ENCODE measurements at regions not wholly inside any gene's neighbourhood (a gene's known extent, or its start where the extent isn't known, plus 50 kb on each side); places are given as distances from the start of the nearest gene placed in this dataset.
"Not testable (repeated sequence)": the region's sequence is repeated elsewhere in the genome, so short reads cannot be mapped to it uniquely, and the experiment has no call there.

DNA sequence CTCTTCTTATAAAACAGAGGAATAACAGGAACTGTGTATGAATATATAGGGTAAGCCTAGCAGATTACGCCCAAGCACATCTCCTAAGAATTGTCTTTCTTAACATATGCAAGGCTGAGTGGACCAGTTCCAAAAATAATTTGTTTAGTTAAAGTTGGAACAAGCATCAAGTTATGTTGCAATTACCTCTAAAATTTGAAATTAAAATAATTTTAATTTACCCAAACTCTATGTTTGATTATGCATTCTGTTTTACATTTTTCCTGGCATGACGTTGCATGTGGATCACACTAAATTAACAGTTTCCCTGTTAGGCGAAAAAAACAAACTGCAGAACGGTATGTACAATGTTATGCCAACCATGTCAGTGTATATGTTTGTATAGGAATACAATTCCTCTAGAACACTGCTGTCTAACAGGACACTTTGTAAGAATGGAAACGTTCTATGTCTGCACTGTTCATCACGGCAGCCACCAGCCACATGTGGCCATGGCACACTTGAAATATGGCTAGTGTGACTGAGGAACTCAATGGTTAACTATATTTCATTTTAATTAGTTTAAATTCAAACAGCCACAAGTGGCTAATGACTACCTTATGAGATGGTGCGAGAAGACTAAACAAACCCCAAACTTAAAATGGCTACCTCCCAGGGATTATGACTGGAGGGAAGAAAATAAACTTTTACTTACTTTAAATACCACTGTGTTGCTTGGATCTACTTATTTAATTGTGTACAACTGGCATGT lies 281.1 kb upstream of the KLF14 start:
- no peak for DNase-seq (ENCODE audit: low read depth, low spot score)

DNA sequence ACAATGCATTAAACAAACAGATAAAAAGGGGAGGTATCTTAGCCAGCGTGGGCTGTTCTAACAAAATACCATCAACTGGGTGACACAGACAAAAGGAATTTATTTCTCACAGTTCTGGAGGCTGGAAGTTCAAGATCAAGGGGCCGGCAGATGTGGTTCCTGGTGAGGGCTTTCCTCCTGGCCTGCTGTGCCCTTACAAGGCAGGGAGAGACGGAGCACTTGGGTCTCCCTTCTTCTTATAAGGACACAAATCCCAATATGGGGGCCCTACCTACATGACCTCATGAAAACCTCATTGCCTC lies 281.6 kb upstream of the KLF14 start:
- no peak for DNase-seq (ENCODE audit: low read depth, low spot score)

DNA sequence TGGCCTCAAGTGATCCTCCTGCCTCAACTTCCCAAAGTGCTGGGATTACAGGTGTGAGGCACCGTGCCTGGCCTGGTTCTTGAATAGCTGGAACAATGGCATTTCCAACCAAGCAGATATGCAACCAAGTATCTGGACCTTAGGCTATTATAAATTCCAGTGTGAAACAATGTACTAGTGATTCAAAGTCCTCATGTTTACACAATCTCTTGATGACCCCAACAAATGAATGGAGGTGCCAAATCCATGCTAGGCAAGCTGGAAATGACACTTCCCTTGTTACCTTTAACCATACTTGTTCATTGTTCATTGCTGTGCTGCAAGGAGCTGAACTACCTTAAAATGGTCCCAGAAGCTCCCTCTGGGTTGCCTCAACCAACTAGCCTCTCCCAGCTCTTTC lies 282.2 kb upstream of the KLF14 start:
- no peak for DNase-seq (ENCODE audit: low read depth, low spot score)

- no peak for DNase-seq (ENCODE audit: low read depth, low spot score)
Observed at GRCh38 chr7:131019351-131019750, 285.3 kb upstream of the KLF14 start.

- no peak for DNase-seq (ENCODE audit: low read depth, low spot score)
Observed at GRCh38 chr7:131020759-131021261, 286.8 kb upstream of the KLF14 start.

DNA sequence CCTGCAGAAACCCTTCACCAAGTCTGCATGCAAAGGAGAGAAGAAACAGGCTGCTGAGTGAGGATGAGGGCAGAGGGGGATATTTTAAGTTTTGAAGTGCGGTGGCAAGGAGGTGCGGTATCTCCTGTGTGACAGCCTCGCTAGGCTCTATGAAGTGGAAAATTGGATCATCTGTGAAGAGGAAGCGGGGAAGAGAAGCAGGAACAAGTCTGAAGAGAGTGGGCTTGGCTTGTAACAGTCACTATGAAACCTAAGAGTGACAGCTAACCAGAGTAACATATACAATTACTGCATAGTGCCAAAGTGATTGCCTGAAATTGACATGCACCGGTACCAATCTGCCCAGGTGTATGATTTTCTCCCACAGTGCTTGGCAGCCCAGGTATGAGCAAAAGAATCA lies 287.5 kb upstream of the KLF14 start:
- DNase-seq (ENCODE audit: low read depth, low spot score) = no peak

GRCh38 chr7:131021902-131022301 lies 287.9 kb upstream of the KLF14 start:
- no peak for DNase-seq (ENCODE audit: low read depth, low spot score)

DNA sequence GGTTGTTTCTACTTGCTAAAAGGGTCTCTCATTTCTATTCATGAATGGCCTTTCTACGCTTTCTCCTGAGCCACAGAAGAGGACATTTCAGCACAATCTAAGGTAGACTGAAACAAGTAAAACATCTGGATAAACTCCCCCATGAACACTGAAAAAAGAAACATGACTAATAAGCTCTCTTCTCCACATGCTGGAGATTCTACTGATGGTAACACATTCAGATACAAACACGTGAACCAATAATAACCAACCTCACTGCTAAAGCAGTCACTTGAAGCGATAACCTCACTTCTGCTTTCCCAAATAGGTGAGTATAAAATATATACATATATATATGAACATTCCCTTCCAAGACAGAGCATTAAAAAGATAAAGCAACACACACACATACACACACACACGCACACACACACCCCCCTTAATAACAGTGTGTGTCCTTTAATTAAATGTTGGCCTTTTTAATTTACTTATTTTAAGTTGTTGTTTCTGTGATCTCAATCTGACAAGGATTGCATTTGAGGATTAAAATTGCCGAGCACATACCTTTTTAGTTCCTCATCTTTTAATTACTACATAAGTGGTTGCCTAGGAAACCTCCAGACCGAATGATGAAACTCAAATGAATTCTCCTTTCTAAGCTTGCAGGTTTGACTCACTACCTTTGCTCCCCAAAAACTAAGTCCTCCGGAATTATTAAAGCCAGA lies 292.4 kb upstream of the KLF14 start:
- DNase-seq (ENCODE audit: low read depth, low spot score) = no peak

DNA sequence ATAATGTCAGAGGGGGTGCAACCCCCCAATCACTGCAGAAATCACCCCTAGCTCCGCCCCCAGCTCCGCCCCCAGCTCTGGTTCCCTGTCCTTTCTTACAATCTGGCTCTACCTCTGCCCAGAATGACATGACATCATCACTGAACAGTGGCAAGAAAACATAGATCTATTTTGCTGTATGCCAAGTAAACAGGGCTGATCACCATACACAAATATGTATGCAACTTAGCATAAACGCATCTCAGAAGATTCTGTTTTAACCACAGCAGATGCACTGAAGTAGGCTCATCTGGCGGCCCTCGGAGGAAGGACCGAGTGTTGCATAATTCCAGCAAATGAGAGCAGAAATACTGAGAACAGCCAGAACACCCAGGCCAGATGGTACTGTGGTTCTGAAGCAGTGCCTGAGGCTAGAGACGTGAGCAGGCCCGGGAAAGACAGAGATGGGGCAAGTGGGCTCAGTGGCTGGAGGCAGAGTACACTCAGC lies 293.3 kb upstream of the KLF14 start:
- DNase-seq (ENCODE audit: low read depth, low spot score) = no peak

DNA sequence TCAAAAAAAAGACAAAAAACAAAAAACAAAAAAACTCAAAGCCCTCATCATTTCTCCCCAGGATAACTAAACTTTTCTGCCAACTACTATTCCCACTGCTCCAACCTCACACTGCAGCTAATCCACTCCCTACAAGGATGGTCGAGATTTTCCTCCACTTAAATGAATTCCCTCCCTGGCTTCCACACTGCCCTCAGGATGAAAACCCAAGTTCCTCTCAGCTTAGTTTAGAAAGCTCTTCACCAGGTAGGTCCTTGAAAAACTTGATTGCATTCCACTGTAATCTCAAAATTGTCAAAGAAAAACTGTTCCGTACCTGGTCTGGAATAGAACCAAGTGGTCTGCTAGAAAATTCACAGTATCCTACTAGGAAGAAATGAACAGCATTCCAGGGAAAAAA lies 294.3 kb upstream of the KLF14 start:
- no peak for DNase-seq (ENCODE audit: low read depth, low spot score)

GRCh38 chr7:131029002-131029401 lies 295.0 kb upstream of the KLF14 start:
- DNase-seq (ENCODE audit: low read depth, low spot score) = no peak

DNA sequence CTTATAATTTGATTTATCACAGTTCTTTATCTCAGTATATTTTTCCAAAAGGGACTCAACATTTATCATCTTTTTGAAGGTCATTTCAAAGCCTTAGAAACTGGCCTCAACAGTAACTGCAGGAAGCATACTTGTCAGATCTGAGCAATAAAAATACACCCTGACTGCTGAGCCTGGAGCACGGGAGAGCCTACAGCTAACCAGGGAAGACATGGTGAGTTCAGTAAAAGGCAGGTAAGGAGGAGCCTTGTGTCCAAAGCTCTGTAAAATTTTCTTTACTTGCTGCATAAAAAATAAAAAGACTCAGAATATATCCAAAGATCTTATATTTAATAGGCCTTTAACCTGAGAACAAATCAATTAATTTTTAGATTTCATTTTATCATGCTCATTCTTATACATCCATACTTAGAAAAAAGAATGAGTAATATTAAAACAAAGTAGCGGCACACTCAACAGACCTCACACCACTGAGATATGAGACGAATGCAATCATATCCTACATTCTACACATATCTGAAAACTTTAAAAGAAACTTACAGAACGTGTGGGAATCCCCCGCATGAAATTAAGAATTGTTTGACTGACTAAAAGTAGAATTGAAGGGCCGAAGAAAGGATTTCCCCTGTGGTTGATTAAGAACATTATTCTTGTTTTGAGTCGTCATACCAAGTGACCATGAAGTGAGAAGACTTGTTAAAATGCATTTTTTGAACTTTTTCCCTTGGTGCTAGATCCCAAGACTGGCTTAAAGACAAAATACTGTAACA lies 296.4 kb upstream of the MKLN1 start:
- no peak for DNase-seq (ENCODE audit: low read depth, low spot score)

GRCh38 chr7:131032786-131033185 lies 294.9 kb upstream of the MKLN1 start:
- no peak for DNase-seq (ENCODE audit: low read depth, low spot score)

GRCh38 chr7:131034166-131034881 lies 293.4 kb upstream of the MKLN1 start:
- no peak for DNase-seq (ENCODE audit: low read depth, low spot score)

DNA sequence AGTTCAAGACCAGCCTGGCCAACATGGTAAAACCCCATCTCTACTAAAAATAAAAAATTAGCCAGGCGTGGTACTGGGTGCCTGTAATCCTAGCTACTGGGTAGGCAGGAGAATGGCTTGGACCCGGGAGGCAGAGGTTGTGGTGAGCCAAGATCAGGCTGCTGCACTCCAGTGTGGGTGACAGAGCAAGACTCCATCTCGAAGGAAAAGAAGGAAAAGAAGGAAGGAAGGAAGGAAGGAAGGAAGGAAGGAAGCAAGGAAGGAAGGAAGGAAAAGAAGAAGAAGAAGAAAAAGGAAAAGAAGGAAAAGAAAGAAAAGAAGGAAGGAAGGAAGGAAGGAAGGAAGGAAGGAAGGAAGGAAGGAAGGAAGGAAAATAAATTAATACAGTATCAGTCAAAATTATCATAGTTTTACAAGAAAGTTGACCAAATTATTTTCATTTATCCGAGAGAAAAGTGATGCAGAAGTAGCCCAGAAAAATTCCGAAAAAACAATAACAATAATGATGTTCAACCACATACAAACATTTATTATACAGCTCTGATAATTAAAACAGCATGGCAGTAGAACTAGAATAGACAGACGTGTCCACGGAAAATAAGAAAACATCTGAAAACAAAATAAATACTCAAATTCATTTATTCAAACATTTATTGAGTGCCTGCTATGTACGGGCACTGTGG lies 292.4 kb upstream of the MKLN1 start:
- DNase-seq (ENCODE audit: low read depth, low spot score) = no peak

DNA sequence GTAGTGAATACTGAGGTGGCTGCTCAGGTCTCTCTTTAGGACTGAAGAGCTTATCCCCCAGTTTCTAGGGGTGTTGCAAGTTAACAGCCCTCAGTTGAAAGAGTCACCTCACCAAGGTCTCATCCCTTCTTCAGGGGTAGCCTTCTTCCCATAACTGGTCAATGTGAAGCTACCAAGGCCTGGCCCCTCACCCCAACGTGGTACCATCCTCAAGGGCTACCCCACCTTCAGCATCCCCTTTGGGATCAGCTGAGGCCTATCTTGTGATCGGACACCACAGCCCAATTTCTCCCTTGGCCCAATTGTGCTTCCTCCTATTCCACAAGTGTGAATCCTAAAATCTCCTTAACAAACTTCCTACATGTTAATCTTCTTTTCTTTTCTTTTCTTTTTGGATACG lies 289.5 kb upstream of the MKLN1 start:
- DNase-seq (ENCODE audit: low read depth, low spot score) = no peak

DNA sequence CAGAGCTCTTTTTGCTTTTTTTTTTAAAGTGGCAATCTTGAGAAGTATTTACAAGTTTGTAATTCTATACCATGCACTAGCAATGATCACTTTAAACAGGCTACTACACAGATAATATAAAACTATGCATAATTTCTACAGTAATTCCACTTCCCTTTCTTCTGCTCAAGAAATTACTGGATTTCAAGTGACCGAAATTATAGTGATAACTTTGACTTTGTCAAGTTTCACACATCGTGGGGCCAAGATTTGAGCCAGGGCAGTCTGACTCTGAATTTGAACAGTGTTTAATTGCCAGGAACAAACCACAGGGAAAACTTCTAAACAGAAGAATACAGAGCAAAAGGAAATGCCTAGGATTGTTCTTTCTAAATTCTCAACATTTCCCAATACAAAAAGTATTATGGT lies 288.3 kb upstream of the MKLN1 start:
- no peak for DNase-seq (ENCODE audit: low read depth, low spot score)

- no peak for DNase-seq (ENCODE audit: low read depth, low spot score)
Observed at GRCh38 chr7:131039836-131040235, 287.8 kb upstream of the MKLN1 start.

DNA sequence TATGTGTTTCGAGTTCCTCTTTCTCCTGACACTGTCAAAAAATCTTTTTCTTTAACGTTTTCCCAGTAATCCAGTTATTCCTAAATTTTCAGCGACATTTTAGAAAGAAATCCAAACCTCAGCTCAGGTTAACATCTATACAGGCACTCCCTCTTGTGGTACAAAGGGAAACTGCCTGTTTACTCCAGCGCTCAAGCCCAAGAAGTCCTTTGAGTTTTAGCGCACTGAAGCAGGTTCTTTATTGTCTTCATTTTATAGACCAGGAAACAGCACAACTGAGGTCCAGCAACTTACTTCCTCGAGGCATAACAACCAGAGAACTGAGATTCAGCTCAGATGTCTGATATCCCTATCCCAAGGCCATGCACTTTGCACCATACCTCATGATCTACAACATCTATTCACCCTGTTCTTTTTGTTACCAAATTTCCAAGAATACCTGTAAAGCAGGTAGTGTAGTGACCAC lies 287.2 kb upstream of the MKLN1 start:
- peak; percentile 30 for DNase-seq (ENCODE audit: low read depth, low spot score)

DNA sequence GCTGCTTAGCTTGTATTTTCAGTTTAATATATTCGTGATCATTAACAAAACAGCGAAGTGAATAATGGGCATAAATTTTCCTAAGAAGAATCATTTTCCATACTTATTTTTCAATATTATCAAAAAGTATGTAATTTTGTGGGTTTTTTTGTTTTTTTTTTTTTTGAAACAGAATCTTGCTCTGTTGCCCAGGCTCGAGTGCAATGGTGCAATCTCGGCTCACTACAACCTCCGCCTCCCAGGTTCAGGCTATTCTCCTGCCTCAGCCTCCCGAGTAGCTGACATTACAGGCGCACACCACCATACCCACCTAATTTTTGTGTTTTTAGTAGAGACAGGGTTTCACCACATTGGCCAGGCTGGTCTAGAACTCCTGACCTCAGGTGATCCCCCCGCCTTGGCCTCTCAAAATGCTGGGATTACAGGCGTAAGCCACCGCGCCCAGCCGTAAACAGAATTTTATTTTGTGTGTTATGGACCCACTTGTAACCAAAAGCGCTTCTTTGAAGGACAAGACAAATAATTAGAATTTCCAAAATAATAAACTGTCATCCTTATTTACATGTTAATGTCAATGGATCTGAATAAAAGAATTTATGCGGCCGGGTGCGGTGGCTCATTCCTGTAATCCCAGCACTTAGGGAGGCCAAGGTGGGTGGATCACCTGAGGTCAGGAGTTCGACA lies 286.5 kb upstream of the MKLN1 start:
- not testable (repeated sequence) for DNase-seq (ENCODE audit: low read depth, low spot score)

Data from activated naive CD8-positive, alpha-beta T cell treated with anti-CD3 and anti-CD28 coated beads, Interleukin-2, amount 50 U/mL, for 16 hours (primary cell).